GM18868 (cell line): ENCODE measurements at regions not wholly inside any gene's neighbourhood (a gene's known extent, or its start where the extent isn't known, plus 50 kb on each side); places are given as distances from the start of the nearest gene placed in this dataset.

Experiments used
- ATAC-seq: cut with Tn5 transposase; IDR thresholded peaks from one replicate; pipeline ENCODE4 v1.9.1; 2021; ENCODE audit warnings: mild to moderate bottlenecking, moderate library complexity; ENCODE audit not compliant: unreplicated experiment

- no peak for ATAC-seq
Measured at GRCh38 chr1:25038699-25039098, 108.6 kb upstream of the RUNX3 start.

GRCh38 chr1:25037174-25038074 lies 107.3 kb upstream of the RUNX3 start:
- ATAC-seq: no peak

GRCh38 chr1:25036117-25036546 lies 106.1 kb upstream of the RUNX3 start:
- no peak for ATAC-seq

- no peak for ATAC-seq
Measured at GRCh38 chr1:25035523-25036116, 105.5 kb upstream of the RUNX3 start.

- no peak for ATAC-seq
Measured at GRCh38 chr1:25034736-25035522, 104.9 kb upstream of the RUNX3 start.

- ATAC-seq: no peak
Measured at GRCh38 chr1:25033828-25034705, 104.0 kb upstream of the RUNX3 start.

- no peak for ATAC-seq
Measured at GRCh38 chr1:25033030-25033827, 103.2 kb upstream of the RUNX3 start.

GRCh38 chr1:25031966-25032667 lies 102.0 kb upstream of the RUNX3 start:
- ATAC-seq: peak; percentile 37

- ATAC-seq: peak; percentile 8
Measured at GRCh38 chr1:25031601-25031965, 101.5 kb upstream of the RUNX3 start.

GRCh38 chr1:25030674-25031589 lies 100.9 kb upstream of the RUNX3 start:
- ATAC-seq: peak; percentile 56

GRCh38 chr1:25030012-25030411 lies 99.9 kb upstream of the RUNX3 start:
- no peak for ATAC-seq

GRCh38 chr1:25028907-25029599 lies 99.0 kb upstream of the RUNX3 start:
- ATAC-seq: no peak

GRCh38 chr1:25028587-25028906 lies 98.5 kb upstream of the RUNX3 start:
- ATAC-seq: no peak

GRCh38 chr1:25027822-25028586 lies 97.9 kb upstream of the RUNX3 start:
- no peak for ATAC-seq

- no peak for ATAC-seq
Measured at GRCh38 chr1:25026730-25027450, 96.8 kb upstream of the RUNX3 start.

GRCh38 chr1:25026304-25026703 lies 96.2 kb upstream of the RUNX3 start:
- ATAC-seq: no peak
